Activated effector memory CD4-positive, alpha-beta T cell treated with Interleukin-2 at 50 U/mL for 16 hours (primary cell): ENCODE measurements at regions not wholly inside any gene's neighbourhood (a gene's known extent, or its start where the extent isn't known, plus 50 kb on each side); places are given as distances from the start of the nearest gene placed in this dataset.
"Not testable (repeated sequence)": the region's sequence is repeated elsewhere in the genome, so short reads cannot be mapped to it uniquely, and the experiment has no call there.

Experiments
- DNase-seq: peaks from one replicate; pipeline ENCODE4 v3.0.0-alpha.2; 2020

DNA sequence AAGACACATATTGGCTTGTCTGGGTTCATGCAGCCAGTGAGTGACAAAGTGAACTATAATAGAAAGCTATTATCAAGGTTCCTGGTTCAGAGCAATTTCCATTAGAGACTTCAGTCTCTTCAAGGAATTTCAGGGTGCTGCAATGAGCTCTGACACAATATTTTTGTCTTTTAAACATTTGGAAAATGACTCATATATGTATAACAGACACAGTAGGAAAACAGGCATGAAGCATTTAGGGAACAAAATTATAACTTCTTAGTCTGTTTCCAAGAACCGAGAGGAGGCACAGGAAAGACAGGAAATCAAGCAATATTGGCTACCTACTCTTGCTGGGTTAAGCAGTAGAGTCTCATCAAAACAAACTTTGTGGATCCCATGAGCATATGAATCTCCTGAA, 170.4 kb downstream of the PTPRC start:
- DNase-seq = no peak

DNA sequence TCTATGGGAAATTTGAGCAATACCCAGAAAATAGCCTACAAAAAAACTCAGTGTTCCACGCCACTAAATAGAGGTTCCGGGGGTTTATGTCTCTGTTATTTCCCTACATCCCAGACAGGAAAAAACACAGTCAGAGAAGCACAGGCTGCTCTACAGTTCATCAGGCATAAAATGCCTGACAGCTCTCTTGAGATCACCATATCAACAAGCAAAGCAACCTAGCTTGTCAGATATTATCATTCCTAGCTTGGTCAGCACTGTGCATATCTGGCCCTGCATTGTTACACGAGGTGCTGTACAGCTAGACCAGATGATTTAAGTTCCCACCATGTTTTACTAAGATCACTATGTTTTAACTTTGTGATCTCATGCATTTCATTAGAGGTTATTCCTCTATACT, 172.6 kb downstream of the PTPRC start:
- DNase-seq = no peak

DNA sequence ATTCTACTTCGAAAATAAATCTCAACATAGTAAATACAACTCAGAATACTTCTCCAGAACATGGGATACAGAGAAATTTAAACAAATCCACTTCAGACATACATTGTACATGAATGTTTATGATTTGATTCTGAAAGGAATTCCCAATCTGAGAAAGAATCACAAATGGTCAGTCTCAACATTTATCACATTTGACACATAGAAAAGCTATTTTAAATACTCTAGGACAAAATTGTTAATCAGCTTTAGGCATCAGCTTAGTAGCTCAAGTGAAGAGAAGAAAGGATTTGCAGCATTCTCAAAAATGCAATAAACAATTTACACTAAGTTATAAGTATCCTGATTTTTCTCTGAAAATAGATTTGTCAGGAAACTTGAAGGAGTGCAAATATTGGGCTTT, 184.8 kb downstream of the PTPRC start:
- DNase-seq = no peak

DNA sequence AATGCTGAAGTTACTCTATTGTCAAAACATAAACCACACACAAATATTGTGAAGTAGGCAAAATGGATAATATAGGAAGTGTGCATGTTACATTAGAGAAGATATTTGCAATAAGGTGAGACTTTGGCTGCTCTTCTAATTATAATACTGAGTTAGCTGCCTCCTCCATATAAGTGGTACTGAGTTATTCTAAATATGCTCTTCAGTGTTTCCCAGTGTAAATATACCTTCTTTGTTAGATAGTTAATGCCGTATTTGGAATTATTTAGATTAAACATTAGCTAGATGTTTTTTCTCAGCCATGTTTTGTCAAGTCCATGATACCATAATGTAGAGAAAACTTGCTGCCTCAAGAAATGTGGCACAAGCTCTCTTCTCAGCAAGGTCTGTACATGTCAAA, 186.4 kb downstream of the PTPRC start:
- no peak for DNase-seq

DNA sequence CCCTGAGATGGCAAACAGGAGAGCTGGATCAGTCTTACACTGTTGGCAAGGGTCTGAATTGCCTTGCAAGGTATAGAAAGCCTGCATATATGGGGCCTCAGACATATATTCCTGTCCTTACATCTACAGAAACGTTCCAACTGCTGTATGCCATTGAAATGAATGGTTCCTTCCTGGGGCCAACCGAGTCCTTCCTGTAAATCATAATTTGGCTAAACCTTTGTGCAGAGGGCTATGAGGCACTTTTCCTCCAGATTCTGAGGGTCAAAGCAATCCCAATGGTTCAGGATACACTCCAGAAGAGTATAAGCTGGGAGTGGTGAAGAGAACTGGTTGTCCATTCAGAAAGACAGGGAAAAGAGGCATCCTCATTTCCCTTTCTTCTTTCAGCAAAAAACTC, 190.5 kb downstream of the PTPRC start:
- DNase-seq = no peak

DNA sequence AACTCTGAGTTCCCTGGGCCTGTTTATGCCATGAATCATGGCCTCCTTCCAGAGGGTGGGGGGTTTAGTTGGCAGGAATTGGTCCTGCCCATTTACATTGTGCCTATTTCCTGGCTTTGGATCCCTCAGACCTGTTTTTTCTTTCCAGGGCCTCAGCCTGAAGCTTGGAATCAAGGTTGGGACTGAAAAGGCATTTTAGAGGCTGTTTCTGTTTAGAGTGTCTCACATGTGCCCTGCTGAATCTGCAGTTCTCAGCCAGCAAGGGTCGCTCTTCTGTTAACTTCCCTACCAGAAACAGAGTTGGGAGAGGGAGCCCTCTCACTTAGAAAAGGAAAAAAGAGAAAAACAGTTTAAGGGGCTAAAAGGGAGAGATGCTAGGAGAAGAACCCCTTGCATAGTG, 191.1 kb downstream of the PTPRC start:
- no peak for DNase-seq

DNA sequence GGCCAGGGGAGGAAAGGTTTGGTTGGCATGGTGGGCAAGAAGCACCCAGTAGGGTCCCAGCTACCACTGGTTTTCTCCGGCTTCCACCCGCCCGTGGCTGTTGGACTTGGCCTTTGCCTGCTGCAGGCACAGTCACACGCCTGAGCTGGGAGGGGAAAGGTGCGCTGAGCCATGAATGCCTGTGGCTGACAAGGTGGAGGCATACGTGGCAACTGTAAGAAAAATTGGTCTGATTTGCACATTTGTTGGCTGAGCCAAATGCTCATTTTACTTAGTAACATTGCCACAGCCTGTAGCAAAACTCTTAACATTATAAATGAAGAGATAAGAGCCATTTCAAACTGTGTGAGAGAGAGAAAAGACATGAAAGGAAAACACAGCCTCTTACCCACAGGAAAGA, 191.6 kb downstream of the PTPRC start:
- DNase-seq = no peak

DNA sequence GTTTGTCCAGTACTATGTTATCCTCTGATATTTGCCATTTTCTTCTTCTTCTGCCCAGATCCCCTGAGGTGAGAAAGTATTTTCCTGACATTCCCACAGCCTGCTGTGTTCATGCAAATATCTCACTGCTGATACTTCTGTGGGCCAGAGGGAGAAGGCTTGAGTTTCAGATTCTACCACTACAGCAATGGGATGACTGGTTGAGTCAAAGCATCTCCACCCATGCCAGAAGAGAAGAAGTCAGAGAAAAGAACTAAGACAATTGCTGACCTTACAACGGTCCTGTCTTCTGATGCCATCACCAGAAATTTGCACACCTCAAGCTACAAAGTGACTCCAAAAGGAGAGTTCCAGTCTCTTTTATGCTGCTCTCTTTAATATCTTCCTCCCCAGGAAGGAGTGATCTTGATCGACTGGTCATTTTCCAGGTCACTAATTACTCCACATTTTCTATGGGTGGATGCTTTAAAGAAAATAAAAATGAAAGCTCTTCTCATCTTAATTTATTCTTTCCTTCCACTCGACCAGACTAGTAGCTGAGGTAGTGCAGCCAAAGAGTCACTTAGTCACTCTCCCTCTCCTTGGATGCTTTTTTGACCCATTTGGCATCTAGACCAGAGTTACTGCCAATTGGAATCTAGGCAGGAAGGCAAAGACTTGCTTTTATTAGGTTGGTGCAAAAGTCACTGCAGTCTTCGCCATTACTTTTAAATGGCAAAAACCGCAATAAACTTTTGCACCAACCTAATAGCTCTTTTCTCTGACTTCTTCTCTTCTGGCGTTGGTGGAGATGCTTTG, 195.1 kb downstream of the PTPRC start:
- DNase-seq = no peak

DNA sequence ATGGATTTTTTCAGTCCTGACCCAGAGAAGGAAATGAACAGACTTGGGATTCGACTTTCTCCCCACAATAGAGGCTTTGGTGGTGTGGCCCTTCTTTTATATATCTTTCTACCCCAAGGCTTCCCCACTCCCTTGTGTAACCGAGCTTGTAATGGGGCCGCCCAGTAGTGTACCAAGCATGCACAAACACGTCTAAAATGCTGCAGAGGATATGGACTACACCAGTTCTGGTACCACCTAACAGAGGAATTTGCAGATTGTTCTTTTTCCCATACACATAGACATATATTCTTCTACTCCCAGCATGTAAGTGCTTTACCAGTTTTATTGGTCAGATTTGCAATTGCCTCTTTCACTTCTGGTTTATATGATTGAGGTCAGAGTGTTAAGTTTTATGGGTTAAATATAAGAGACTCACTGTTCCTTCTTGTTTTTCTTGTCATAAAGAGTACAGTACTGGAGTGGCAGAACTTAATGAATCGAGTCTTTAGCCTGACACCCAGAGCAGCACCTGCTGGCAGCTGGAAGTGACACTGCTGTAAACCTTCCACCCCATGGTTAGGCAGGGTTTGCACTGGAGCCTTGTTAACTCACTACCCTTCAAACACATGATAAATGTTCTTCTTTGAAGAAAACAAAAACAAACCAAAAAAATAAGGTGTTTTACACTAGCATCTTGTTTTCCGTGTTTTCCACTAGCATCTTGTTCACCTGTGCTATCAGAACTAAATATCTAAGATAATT, 198.6 kb downstream of the PTPRC start:
- no peak for DNase-seq

DNA sequence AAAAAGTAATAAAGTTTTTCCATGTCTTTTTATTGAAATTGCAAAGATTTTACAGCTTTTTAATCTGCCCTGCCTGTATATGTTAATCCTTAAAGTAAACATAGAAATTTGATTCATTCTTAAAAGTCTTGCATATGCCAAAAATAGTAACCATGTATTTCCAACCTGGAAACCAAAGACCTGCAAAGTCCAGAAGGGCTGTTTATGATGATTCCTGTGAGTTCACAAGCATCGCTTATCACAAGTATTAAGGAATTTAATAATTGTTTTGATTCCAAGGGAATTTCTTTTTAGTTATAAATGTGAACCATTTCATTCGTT, 199.1 kb downstream of the PTPRC start:
- no peak for DNase-seq

DNA sequence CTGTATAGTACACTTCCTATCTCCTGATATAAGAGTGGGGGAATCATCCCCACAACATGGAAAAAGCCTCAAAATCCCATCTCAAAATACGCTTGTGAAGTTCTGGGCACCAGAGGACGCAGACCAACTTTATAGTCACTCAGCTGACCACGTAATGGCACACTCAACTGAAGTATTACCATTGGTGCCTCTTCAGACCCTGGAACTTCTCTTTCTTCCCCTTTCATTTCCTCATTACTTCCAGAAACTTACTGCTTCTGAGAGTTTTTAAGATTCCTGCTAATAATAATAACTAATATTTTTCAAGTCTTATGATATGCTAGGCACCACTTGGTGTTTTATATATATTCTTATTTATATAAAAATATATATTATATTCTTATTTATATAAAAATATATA, 202.6 kb downstream of the PTPRC start:
- DNase-seq = no peak

DNA sequence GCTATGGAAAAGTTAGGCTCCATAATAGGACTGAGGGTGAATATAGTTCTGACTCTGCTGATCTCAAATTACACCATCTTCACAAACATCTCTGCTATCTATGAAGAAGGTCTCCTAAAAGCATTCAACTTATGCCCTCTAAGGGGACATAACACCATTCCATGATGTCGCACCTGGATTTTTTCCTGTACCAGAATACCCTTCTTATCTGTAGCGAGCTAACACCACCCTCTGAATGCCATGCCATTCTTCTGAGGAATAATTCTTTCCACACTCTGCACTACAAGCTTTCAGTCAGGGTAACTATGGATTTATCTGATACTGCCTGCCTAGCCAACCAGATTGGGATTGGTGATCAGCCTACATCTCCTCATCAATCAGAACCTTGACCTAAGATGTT, 203.8 kb downstream of the PTPRC start:
- no peak for DNase-seq

DNA sequence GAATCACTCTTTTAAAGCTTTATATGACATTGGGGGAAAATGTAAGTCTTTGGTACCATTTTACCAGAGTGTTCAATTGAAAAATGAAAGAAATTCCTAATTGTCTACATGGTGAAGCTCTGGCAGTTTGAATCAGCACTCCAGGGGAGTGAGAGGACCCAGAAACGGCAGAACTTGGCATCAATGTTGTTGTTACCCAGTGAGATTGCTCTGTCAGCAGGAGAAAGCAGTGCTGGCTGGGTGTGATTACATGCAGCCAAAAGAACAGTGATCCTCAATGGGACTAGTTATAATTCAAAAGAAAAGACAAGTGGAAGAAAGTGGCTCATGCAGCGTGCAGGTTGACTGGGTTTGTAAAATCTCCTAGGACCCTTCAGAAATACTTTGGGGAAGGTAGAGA, 206.4 kb downstream of the PTPRC start:
- DNase-seq = no peak

DNA sequence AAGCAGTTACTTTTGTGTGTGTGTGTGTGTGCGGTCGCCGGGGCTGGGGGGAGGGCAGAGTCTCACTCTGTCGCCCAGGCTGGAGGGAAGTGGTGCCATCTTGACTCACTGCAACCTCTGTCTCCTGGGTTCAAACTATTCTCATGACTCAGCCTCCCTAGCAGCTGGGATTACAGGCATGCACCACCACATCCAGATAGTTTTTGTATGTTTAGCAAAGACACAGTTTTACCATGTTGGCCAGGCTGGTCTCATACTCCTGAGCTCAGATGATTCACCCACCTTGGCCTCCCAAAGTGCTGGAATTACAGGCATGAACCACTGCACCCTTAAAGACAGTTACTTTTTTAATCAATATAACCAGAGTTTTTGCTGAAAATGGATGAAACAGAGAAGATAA, 207.0 kb downstream of the PTPRC start:
- DNase-seq = no peak

DNA sequence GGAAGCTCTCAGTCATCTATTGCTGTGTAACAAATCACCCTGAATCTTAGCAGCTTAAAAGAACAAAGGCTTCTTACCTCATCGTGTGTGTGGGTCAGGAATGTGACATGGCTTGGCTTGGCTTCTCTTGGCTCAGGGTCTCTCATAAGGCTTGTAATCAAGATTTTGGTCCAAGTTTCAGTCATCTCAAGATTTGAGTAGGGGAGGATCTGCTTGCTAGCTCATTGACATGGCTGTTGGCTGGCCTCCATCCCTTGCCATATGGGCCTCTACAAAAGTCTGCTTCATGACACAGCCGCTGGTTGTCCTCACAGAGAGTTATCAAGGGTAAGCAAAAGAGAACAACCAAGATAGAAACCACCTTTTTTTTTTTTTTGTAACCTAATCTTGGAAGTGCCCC, 207.7 kb downstream of the PTPRC start:
- no peak for DNase-seq

DNA sequence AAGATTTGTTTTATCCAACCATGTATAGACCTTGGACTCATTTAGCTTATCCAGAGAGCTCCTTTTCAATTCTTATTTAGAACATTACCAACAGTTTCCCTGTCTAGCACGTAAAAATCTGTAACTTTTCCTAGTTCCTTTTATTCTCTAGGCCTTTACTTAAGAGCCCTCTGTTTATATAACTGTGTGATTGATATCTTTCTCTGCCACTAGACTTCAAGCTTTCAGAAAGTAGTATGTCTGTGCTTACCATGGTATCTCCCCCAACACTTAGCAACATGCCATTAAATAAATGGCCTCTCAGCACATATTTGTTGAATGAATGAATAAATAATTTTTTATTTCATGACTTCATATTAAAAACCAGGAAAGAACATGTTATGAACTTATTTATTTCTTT, 209.4 kb downstream of the PTPRC start:
- no peak for DNase-seq

DNA sequence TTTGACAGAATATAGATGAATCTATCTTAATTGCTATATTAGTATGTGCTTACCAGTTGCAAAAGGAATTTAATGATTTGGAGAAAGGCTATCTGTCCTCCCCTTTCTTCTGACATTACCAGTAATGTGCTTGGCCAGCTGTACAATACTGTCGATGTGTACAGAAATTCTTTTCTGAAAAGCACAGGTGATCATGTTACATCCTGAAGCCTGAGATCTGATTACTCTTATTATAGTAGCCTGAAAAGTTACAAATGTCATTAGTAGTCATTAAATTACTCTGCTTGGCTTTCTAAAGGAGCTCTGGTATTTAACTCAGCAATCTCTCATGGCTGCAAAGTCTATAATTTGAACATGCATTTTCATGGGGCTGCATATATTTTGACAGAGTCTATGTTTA, 209.8 kb downstream of the PTPRC start:
- no peak for DNase-seq

DNA sequence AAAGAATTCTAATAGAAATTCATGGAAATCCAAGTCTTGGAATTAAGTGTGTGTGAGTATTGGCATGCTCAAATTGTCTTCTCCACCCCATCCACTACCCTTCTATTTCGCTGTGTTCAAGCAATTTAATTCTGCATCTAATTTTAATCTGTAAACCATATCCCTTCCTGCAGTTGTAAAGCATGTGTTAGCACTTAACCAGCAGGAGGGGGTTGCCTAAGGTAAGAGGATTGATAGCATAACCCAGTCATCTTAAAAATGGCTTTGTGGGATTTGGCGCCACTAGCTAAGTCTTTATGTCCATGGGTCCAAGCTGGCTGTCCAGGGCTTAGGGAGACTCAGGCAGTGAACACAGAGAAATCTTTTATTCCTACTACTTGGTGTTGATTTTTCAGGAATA, 210.3 kb downstream of the PTPRC start:
- DNase-seq = no peak

DNA sequence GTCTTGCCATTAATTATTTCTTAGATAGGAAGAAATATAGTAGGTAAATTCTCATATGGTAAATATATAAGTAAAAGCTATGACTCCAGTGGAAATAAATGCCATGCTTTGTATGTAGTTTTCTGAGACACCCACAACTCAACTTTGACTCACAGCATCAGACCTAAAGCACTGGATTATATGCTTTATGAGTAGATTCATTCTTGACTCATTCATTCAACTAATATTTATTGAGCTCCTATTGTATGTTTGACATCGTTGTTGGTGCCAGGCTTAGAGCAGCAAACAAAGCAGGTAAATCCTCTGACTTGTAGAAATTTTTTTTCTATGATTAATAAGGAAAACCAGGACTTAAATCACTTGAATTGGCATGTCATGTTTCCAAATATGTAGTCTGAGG, 211.4 kb downstream of the PTPRC start:
- DNase-seq = no peak

DNA sequence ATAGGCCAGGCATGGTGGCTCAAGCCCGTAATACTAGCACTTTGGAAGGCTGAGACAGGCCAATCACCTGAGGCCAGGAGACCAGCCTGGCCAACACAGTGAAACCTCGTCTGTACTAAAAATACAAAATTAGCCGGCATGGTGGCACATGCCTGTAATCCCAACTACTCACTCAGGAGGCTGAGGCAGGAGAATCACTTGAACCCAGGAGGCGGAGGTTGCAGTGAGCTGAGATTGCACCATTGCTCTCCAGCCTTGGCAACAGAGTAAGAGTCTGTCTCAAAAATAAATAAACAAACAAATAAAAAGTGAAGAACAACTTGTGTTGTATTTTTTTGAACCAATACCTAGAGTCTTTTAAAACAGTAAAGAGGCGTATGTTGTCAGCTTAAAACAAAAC, 212.1 kb downstream of the PTPRC start:
- not testable (repeated sequence) for DNase-seq

DNA sequence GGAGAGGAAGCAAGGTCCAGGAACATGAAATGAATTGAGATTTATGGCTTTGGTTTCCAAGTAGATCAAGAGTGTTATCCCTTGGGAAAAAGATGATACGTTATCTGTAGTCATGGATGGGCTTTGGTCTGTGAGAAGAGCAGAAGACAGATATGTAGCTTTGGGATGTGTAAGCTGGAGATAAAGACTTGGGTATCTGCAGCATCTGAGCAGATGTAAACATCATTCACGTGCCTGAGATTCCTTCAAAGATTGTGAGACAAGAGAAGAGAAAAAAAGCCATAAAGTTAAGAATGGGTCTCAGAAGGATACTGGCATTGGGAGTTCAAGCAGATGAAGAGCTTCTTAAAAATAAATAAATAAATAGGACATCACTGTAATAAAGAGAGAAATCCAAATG, 217.8 kb downstream of the PTPRC start:
- no peak for DNase-seq

DNA sequence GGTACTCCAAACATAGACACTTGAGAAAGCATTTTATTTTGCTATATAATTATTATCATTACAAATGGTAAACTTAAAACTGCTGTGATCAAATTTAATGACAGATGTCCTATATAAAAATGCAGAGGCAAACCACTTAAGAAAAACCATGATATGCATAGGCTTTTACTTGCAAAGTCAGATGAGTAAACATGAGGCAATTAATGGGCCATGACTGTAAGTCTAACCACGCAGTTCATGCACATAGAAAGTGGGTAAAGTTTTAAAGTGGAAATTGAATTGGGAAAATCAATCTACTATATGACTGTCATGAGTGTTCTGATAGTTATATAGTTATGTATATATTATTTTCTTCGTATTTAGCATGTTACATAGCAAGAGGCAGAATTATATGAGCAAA, 219.2 kb downstream of the PTPRC start:
- no peak for DNase-seq

DNA sequence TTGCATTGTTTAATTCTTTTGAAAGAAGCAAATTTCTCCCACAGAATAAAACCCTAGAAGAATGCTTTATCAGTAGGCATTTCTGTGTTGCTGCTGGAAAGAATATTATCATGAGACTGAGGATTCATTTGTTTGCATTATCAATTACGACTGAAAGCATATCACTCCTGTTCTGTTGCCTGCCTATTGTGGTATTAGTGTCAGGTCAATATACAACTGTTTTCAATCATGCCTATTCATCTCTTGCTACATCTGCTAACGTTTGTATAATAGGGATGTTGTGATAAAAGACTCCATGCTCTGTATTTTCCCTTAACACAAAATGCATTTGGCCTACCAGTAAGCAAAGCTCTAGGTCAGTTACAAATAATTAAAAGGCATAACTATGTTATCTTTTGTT, 221.5 kb downstream of the PTPRC start:
- no peak for DNase-seq

DNA sequence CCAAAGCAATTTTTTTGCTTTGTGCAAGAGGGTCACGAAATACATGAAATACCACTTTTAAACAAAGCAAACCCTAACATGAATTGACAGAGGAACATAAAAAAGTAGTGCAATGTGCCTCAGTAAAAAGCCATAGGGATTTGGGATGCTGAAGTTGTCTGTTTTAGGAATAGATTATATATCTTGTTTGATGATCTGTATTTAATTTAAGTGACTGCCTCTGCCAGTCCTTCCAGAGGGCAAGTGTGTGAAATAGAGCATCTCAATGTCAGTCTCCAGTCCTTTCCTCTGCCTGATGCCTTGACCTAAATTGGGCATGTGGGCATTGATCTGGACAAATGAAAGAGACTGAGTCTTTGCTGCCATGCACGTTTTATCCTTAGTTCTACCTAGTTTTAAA, 222.8 kb downstream of the PTPRC start:
- no peak for DNase-seq

DNA sequence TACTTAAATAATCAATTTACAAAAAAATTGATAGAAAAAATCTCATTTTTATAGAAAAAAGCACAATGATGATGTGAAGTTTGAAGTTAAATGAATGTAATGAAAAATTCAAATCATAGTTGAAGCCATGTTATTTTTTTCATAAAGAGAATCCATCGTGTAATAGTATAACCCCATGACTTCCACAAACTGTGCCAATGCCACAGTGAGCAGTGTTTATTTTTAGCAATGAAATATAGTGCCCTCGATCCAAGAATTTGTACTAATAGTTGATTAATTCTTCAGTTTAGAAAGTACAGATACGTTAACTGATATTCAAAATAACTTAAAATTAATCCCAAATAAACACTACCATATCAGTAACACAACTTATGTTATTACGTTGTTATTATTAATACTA, 225.9 kb downstream of the PTPRC start:
- DNase-seq = no peak
